Stimulated activated naive CD4-positive, alpha-beta T cell (primary cell): ENCODE measurements at regions not wholly inside any gene's neighbourhood (a gene's known extent, or its start where the extent isn't known, plus 50 kb on each side); places are given as distances from the start of the nearest gene placed in this dataset.
"Not testable (repeated sequence)": the region's sequence is repeated elsewhere in the genome, so short reads cannot be mapped to it uniquely, and the experiment has no call there.

ENCODE experiments used
- DNase-seq, 6 experiments: peaks; one replicate each; lab custom pipeline; 2025; lab: John Stamatoyannopoulos, UW

GRCh38 chr4:55028196-55028595 is 97.2 kb downstream of the KDR start:
- DNase-seq: no peak

GRCh38 chr4:55027596-55027995 is 97.8 kb downstream of the KDR start:
- DNase-seq: no peak

GRCh38 chr4:55025456-55025855 is 99.9 kb downstream of the KDR start:
- not testable (repeated sequence) for DNase-seq

- no peak for DNase-seq
Observed at GRCh38 chr4:55023030-55023429, 102.4 kb downstream of the KDR start.

GRCh38 chr4:55021214-55021613 is 104.2 kb downstream of the KDR start:
- no peak for DNase-seq

GRCh38 chr4:55020131-55020530 is 105.3 kb downstream of the KDR start:
- peak in 1 of 6 experiments; percentile 1 for DNase-seq

- no peak for DNase-seq
Observed at GRCh38 chr4:55018978-55019377, 106.4 kb downstream of the KDR start.

- DNase-seq: no peak
Observed at GRCh38 chr4:55018521-55018920, 106.9 kb downstream of the KDR start.

- DNase-seq: no peak
Observed at GRCh38 chr4:55017406-55017805, 108.0 kb downstream of the KDR start.

- no peak for DNase-seq
Observed at GRCh38 chr4:55016131-55016530, 109.3 kb downstream of the KDR start.

GRCh38 chr4:55014876-55015275 is 110.5 kb downstream of the KDR start:
- no peak for DNase-seq

GRCh38 chr4:55013431-55013955 is 111.9 kb downstream of the KDR start:
- DNase-seq: no peak

- no peak for DNase-seq
Observed at GRCh38 chr4:55012363-55013230, 112.8 kb downstream of the KDR start.

- DNase-seq: no peak
Observed at GRCh38 chr4:55011761-55012160, 113.6 kb downstream of the KDR start.

GRCh38 chr4:55010550-55010949 is 114.8 kb downstream of the KDR start:
- no peak for DNase-seq

GRCh38 chr4:55008166-55009056 is 117.0 kb downstream of the KDR start:
- DNase-seq: no peak

GRCh38 chr4:55005910-55006309 is 119.5 kb downstream of the KDR start:
- DNase-seq: no peak

GRCh38 chr4:55004831-55005230 is 120.6 kb downstream of the KDR start:
- DNase-seq: no peak

GRCh38 chr4:55002431-55002830 is 123.0 kb downstream of the KDR start:
- DNase-seq: no peak

- DNase-seq: no peak
Observed at GRCh38 chr4:55001538-55001937, 123.9 kb downstream of the KDR start.

- no peak for DNase-seq
Observed at GRCh38 chr4:54999003-54999402, 126.4 kb downstream of the KDR start.

- not testable (repeated sequence) for DNase-seq
Observed at GRCh38 chr4:54993473-54994026, 131.8 kb downstream of the KDR start.
